OCI-LY7 (cell line): ENCODE measurements at regions not wholly inside any gene's neighbourhood (a gene's known extent, or its start where the extent isn't known, plus 50 kb on each side); places are given as distances from the start of the nearest gene placed in this dataset.

Source experiments
- BruUV-seq: library from RNA; stranded (reverse); fragments of 400-500 nt; replicated peaks from 2 replicates; lab custom pipeline; 2021; lab: Mats Ljungman, UMichigan
- CTCF ChIA-PET: fragments of 300-600 bp; sonication (Branson Sonifier 250); formaldehyde crosslinking; loops from one replicate; lab custom pipeline; 2022; ENCODE audit warnings: antibody characterized with exemption; ENCODE audit not compliant: unreplicated experiment; lab: Charles Lee
- POLR2A ChIA-PET: fragments of 300-600 bp; sonication (Branson Sonifier 250); formaldehyde crosslinking; loops from one replicate; lab custom pipeline; 2022; ENCODE audit warnings: antibody characterized with exemption; lab: Charles Lee
- DNase-seq: peaks from one replicate; pipeline ENCODE4 v3.0.0-alpha.2; 2015; ENCODE audit warnings: low spot score
- H2AFZ ChIP-seq: fragments of 200-600 bp; sonication (generic), shearing (Covaris generic); 2 replicates; pipeline ENCODE4 v1.6.1; 2014; ENCODE audit warnings: mild to moderate bottlenecking, antibody characterized with exemption, low read length, moderate library complexity
- H3K27ac ChIP-seq: fragments of 200-600 bp; sonication (generic); 2 replicates; pipeline ENCODE4 v1.5.1; 2014; ENCODE audit warnings: mixed run types, low read depth, mild to moderate bottlenecking, moderate library complexity, low read length, inconsistent platforms; ENCODE audit not compliant: poor library complexity, severe bottlenecking
- H3K36me3 ChIP-seq: fragments of 200-600 bp; sonication (generic); 2 replicates; pipeline ENCODE4 v1.6.1; 2014; ENCODE audit warnings: mild to moderate bottlenecking, antibody characterized with exemption, low read length, moderate library complexity, mixed read lengths; ENCODE audit not compliant: insufficient read depth
- H3K4me1 ChIP-seq: fragments of 200-600 bp; sonication (generic); 2 replicates; pipeline ENCODE4 v1.5.1; 2014; ENCODE audit warnings: mild to moderate bottlenecking, low read length; ENCODE audit not compliant: insufficient read depth, poor library complexity, severe bottlenecking
- H3K4me2 ChIP-seq: fragments of 200-600 bp; sonication (generic); 2 replicates; pipeline ENCODE4 v1.6.1; 2014; ENCODE audit warnings: mild to moderate bottlenecking, low read length
- H3K4me3 ChIP-seq: fragments of 200-600 bp; sonication (generic); 2 replicates; pipeline ENCODE4 v1.5.1; 2014; ENCODE audit warnings: mild to moderate bottlenecking, low read depth, low read length; ENCODE audit not compliant: poor library complexity, severe bottlenecking
- H3K79me2 ChIP-seq: fragments of 200-600 bp; sonication (generic); 2 replicates; pipeline ENCODE4 v1.6.1; 2016; ENCODE audit warnings: low read depth, mild to moderate bottlenecking, low read length, moderate library complexity, mixed read lengths; ENCODE audit not compliant: insufficient read depth
- H3K9me2 ChIP-seq: fragments of 200-600 bp; sonication (generic); 2 replicates; pipeline ENCODE4 v1.6.1; 2016; ENCODE audit warnings: mild to moderate bottlenecking, low read length, mixed read lengths; ENCODE audit not compliant: insufficient read depth
- H3K9me3 ChIP-seq: fragments of 200-600 bp; sonication (generic); 2 replicates; pipeline ENCODE4 v1.6.1; 2014; ENCODE audit warnings: mild to moderate bottlenecking, mixed run types, low read length, mixed read lengths
- H4K20me1 ChIP-seq: fragments of 200-600 bp; sonication (generic); 2 replicates; pipeline ENCODE4 v1.6.1; 2014; ENCODE audit warnings: mild to moderate bottlenecking, antibody characterized with exemption, low read length, moderate library complexity, mixed read lengths; ENCODE audit not compliant: insufficient read depth
- EZH2phosphoT487 ChIP-seq: fragments of 200-600 bp; sonication (generic); IDR thresholded peaks from 2 replicates; pipeline ENCODE4 v1.6.1; 2018; ENCODE audit warnings: low read depth, borderline replicate concordance, mild to moderate bottlenecking, mixed run types, antibody characterized with exemption, low read length, moderate library complexity, mixed read lengths
- intact Hi-C: fragments of 100-400 bp; cut with micrococcal nuclease; formaldehyde crosslinking; loops from one replicate; pipeline ENCODE4 v1.10.0; 2022; ENCODE audit not compliant: unreplicated experiment
- TF ChIP-seq, protein P1 (sequence below): fragments of 200-600 bp; sonication (generic); conservative IDR thresholded peaks from 2 replicates; pipeline ENCODE4 v1.5.1; 2014; ENCODE audit warnings: mild to moderate bottlenecking, antibody characterized with exemption, low read length, moderate library complexity, mixed read lengths

DNA sequence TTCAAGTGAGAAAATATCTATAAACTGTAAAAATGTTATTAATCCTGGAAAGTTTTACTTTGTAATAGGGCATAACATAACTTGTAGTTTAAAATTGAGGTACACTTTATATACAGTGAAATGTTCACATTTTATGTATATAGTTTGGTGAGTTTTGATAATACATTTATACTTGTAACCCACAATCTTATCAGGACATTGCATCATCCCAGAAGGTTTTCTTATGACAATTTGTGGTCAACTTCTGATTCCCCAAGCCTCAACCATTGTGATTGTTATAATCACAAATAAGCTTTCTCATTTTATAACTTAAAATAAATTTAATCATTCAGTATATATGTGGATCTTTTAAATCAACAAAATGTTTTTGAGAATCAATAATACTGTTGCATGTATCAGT, 151.1 kb downstream of the TFPI2 start:
- no peaks in the 10 kb centered on the region for H3K79me2 ChIP-seq
- H2AFZ ChIP-seq: no peak overlapping the region
- H3K36me3 ChIP-seq: no peaks in the 10 kb centered on the region
- TF ChIP-seq, protein P1, sequence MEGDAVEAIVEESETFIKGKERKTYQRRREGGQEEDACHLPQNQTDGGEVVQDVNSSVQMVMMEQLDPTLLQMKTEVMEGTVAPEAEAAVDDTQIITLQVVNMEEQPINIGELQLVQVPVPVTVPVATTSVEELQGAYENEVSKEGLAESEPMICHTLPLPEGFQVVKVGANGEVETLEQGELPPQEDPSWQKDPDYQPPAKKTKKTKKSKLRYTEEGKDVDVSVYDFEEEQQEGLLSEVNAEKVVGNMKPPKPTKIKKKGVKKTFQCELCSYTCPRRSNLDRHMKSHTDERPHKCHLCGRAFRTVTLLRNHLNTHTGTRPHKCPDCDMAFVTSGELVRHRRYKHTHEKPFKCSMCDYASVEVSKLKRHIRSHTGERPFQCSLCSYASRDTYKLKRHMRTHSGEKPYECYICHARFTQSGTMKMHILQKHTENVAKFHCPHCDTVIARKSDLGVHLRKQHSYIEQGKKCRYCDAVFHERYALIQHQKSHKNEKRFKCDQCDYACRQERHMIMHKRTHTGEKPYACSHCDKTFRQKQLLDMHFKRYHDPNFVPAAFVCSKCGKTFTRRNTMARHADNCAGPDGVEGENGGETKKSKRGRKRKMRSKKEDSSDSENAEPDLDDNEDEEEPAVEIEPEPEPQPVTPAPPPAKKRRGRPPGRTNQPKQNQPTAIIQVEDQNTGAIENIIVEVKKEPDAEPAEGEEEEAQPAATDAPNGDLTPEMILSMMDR: no peak
- TF ChIP-seq EZH2phosphoT487: no peak
- ChIA-PET CTCF (no interaction called here), POLR2A (no interaction called here)
- BruUV-seq: no TSS peak
- intact Hi-C loops: no loop called here
- no peak overlapping the region for H3K4me3 ChIP-seq
- H4K20me1 ChIP-seq: no peaks in the 10 kb centered on the region
- no peak overlapping the region for H3K4me2 ChIP-seq
- no peaks in the 10 kb centered on the region for H3K9me3 ChIP-seq
- H3K27ac ChIP-seq: no peak overlapping the region
- no peak for DNase-seq
- H3K9me2 ChIP-seq: no peaks in the 10 kb centered on the region
- H3K4me1 ChIP-seq: no peaks in the 10 kb centered on the region

DNA sequence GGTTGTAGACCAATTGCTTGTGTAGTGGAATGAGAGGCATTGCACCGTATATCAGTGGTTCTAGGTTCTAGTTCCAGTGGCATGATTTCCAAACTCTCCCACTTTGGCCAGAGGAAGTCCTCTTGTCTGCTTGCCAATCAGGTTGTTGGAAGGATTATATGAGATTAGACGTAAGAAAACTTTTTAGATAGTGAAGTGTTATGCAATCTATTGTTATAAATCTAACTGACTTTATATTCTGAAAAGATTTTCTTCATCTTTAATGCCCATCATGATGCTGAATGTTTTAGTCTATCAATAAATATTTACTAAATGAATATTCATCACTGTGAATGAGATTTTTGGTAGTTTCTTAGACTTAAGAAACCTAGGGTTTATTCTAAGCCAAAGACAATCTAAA, 152.6 kb downstream of the TFPI2 start:
- POLR2A ChIA-PET: interaction anchor here (0.6 kb wide), 1 partner anchor 111 kb away, joined by 6 read pairs; no protein-coding TSS in a partner anchor
- Histone ChIP-seq H3K4me3 (no peak overlapping the region), H2AFZ (no peak overlapping the region), H3K9me3 (no peaks in the 10 kb centered on the region), H4K20me1 (no peaks in the 10 kb centered on the region), H3K9me2 (no peaks in the 10 kb centered on the region), H3K4me2 (no peak overlapping the region), H3K36me3 (no peaks in the 10 kb centered on the region), H3K27ac (no peak overlapping the region), H3K79me2 (no peaks in the 10 kb centered on the region), H3K4me1 (no peaks in the 10 kb centered on the region)
- intact Hi-C loops: no loop called here
- CTCF ChIA-PET: no interaction called here
- no TSS peak for BruUV-seq
- no peak for DNase-seq
- no peak for TF ChIP-seq EZH2phosphoT487
- TF ChIP-seq, protein P1: no peak

DNA sequence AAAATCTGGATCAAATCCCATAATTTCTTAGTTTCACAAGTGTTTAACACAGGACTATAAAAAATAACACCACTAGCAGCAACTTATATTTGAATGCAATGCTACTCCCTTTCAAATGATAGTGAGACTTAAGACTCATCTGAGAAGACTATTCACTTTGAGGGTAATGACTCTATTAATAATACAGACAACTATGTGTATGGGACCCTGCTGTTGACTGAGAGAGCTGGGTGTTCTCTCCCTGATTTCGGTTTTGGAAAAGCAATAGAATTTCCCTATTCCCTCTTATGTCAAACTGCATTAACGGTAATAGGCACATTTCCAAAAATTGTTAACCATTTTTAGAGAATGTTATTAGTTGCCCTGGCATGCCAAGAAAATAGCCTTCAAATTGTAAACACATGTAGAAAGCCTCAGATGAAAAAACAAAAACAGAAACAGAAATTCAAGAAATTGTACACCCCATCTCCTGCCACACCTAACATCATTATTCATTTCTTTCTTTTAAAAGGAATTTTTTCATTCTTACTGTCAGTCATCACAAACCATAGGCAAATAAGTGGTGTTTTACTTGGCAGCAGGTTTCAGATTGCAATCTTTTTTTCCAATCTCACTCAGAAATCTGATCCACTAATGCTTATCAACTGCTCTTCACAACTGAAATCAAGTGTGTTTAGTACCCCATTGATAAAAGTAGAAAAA, 153.7 kb downstream of the TFPI2 start:
- no peaks in the 10 kb centered on the region for H3K79me2 ChIP-seq
- DNase-seq: no peak
- H2AFZ ChIP-seq: no peak overlapping the region
- BruUV-seq: no TSS peak
- ChIA-PET POLR2A (interaction anchor here (0.9 kb wide), 1 partner anchor 664 kb away, joined by 4 read pairs; no protein-coding TSS in a partner anchor), CTCF (no interaction called here)
- intact Hi-C loops: no loop called here
- H4K20me1 ChIP-seq: no peaks in the 10 kb centered on the region
- no peaks in the 10 kb centered on the region for H3K9me2 ChIP-seq
- no peaks in the 10 kb centered on the region for H3K9me3 ChIP-seq
- TF ChIP-seq, protein P1: no peak
- TF ChIP-seq EZH2phosphoT487: no peak
- no peaks in the 10 kb centered on the region for H3K4me1 ChIP-seq
- H3K4me2 ChIP-seq: no peak overlapping the region
- no peak overlapping the region for H3K27ac ChIP-seq
- H3K4me3 ChIP-seq: no peak overlapping the region
- H3K36me3 ChIP-seq: no peaks in the 10 kb centered on the region
